ENCODE measurements at regions not wholly inside any gene's neighbourhood (a gene's known extent, or its start where the extent isn't known, plus 50 kb on each side); places are given as distances from the start of the nearest gene placed in this dataset.

- DNase-seq (ENCODE audit: extremely low spot score) = no peak
- no peak for TF ChIP-seq CTCF (IDR thresholded peaks at IDR 0.05; ENCODE audit: control extremely low read depth, extremely low read depth, low read depth, missing control alignments)
- CTCF ChIA-PET = no interaction called here
- POLR2A ChIA-PET = no interaction called here
Measured at GRCh38 chr4:54386693-54387092, 157.6 kb downstream of the PDGFRA start.

- CTCF ChIA-PET = interaction anchor here (1.1 kb wide), 1 partner anchor 13 kb away, joined by 3 read pairs; no protein-coding TSS in a partner anchor
Measured at GRCh38 chr4:54390670-54391069, 161.6 kb downstream of the PDGFRA start.

GRCh38 chr4:54391104-54391503 lies 162.0 kb downstream of the PDGFRA start:
- POLR2A ChIA-PET = no interaction called here
- CTCF ChIA-PET = interaction anchor here (0.6 to 1.1 kb wide), 2 partner anchors 12 to 26 kb away, joined by 3 read pairs; no protein-coding TSS in a partner anchor
- no peak for TF ChIP-seq CTCF (IDR thresholded peaks at IDR 0.05; ENCODE audit: control extremely low read depth, extremely low read depth, low read depth, missing control alignments)
- no peak for DNase-seq (ENCODE audit: extremely low spot score)

More at GRCh38 chr4:54390670-54391069, 161.6 kb downstream of the PDGFRA start:
- no peak for TF ChIP-seq CTCF (IDR thresholded peaks at IDR 0.05; ENCODE audit: control extremely low read depth, extremely low read depth, low read depth, missing control alignments)
- POLR2A ChIA-PET = no interaction called here
- no peak for DNase-seq (ENCODE audit: extremely low spot score)

- no peak for DNase-seq (ENCODE audit: extremely low spot score)
- ChIA-PET POLR2A (no interaction called here), CTCF (no interaction called here)
- TF ChIP-seq CTCF (IDR thresholded peaks at IDR 0.05; ENCODE audit: control extremely low read depth, extremely low read depth, low read depth, missing control alignments) = no peak
Measured at GRCh38 chr4:54392479-54392878, 163.4 kb downstream of the PDGFRA start.

GRCh38 chr4:54393243-54393642 lies 164.2 kb downstream of the PDGFRA start:
- ChIA-PET POLR2A (no interaction called here), CTCF (interaction anchor here (2.1 kb wide), 1 partner anchor 8 kb away, joined by 6 read pairs; no protein-coding TSS in a partner anchor)
- DNase-seq (ENCODE audit: extremely low spot score) = no peak
- TF ChIP-seq CTCF (IDR thresholded peaks at IDR 0.05; ENCODE audit: control extremely low read depth, extremely low read depth, low read depth, missing control alignments) = no peak

- POLR2A ChIA-PET = no interaction called here
- CTCF ChIA-PET = interaction anchor here (2.1 kb wide), 1 partner anchor 10 kb away, joined by 6 read pairs; no protein-coding TSS in a partner anchor
- no peak for TF ChIP-seq CTCF (IDR thresholded peaks at IDR 0.05; ENCODE audit: control extremely low read depth, extremely low read depth, low read depth, missing control alignments)
- no peak for DNase-seq (ENCODE audit: extremely low spot score)
Measured at GRCh38 chr4:54395013-54395527, 166.0 kb downstream of the PDGFRA start.

All from GM10248 (cell line).